OCI-LY7 (cell line): ENCODE measurements at regions not wholly inside any gene's neighbourhood (a gene's known extent, or its start where the extent isn't known, plus 50 kb on each side); places are given as distances from the start of the nearest gene placed in this dataset.

Experiments used
- BruUV-seq: library from RNA; stranded (reverse); fragments of 400-500 nt; replicated peaks from 2 replicates; lab custom pipeline; 2021; lab: Mats Ljungman, UMichigan
- CTCF ChIA-PET: fragments of 300-600 bp; sonication (Branson Sonifier 250); formaldehyde crosslinking; loops from one replicate; lab custom pipeline; 2022; ENCODE audit warnings: antibody characterized with exemption; ENCODE audit not compliant: unreplicated experiment; lab: Charles Lee
- POLR2A ChIA-PET: fragments of 300-600 bp; sonication (Branson Sonifier 250); formaldehyde crosslinking; loops from one replicate; lab custom pipeline; 2022; ENCODE audit warnings: antibody characterized with exemption; lab: Charles Lee
- DNase-seq: peaks from one replicate; pipeline ENCODE4 v3.0.0-alpha.2; 2015; ENCODE audit warnings: low spot score
- H2AFZ ChIP-seq: fragments of 200-600 bp; sonication (generic), shearing (Covaris generic); 2 replicates; pipeline ENCODE4 v1.6.1; 2014; ENCODE audit warnings: mild to moderate bottlenecking, antibody characterized with exemption, low read length, moderate library complexity
- H3K27ac ChIP-seq: fragments of 200-600 bp; sonication (generic); 2 replicates; pipeline ENCODE4 v1.5.1; 2014; ENCODE audit warnings: mixed run types, low read depth, mild to moderate bottlenecking, moderate library complexity, low read length, inconsistent platforms; ENCODE audit not compliant: poor library complexity, severe bottlenecking
- H3K36me3 ChIP-seq: fragments of 200-600 bp; sonication (generic); 2 replicates; pipeline ENCODE4 v1.6.1; 2014; ENCODE audit warnings: mild to moderate bottlenecking, antibody characterized with exemption, low read length, moderate library complexity, mixed read lengths; ENCODE audit not compliant: insufficient read depth
- H3K4me1 ChIP-seq: fragments of 200-600 bp; sonication (generic); 2 replicates; pipeline ENCODE4 v1.5.1; 2014; ENCODE audit warnings: mild to moderate bottlenecking, low read length; ENCODE audit not compliant: insufficient read depth, poor library complexity, severe bottlenecking
- H3K4me2 ChIP-seq: fragments of 200-600 bp; sonication (generic); 2 replicates; pipeline ENCODE4 v1.6.1; 2014; ENCODE audit warnings: mild to moderate bottlenecking, low read length
- H3K4me3 ChIP-seq: fragments of 200-600 bp; sonication (generic); 2 replicates; pipeline ENCODE4 v1.5.1; 2014; ENCODE audit warnings: mild to moderate bottlenecking, low read depth, low read length; ENCODE audit not compliant: poor library complexity, severe bottlenecking
- H3K79me2 ChIP-seq: fragments of 200-600 bp; sonication (generic); 2 replicates; pipeline ENCODE4 v1.6.1; 2016; ENCODE audit warnings: low read depth, mild to moderate bottlenecking, low read length, moderate library complexity, mixed read lengths; ENCODE audit not compliant: insufficient read depth
- H3K9me2 ChIP-seq: fragments of 200-600 bp; sonication (generic); 2 replicates; pipeline ENCODE4 v1.6.1; 2016; ENCODE audit warnings: mild to moderate bottlenecking, low read length, mixed read lengths; ENCODE audit not compliant: insufficient read depth
- H3K9me3 ChIP-seq: fragments of 200-600 bp; sonication (generic); 2 replicates; pipeline ENCODE4 v1.6.1; 2014; ENCODE audit warnings: mild to moderate bottlenecking, mixed run types, low read length, mixed read lengths
- H4K20me1 ChIP-seq: fragments of 200-600 bp; sonication (generic); 2 replicates; pipeline ENCODE4 v1.6.1; 2014; ENCODE audit warnings: mild to moderate bottlenecking, antibody characterized with exemption, low read length, moderate library complexity, mixed read lengths; ENCODE audit not compliant: insufficient read depth
- EZH2phosphoT487 ChIP-seq: fragments of 200-600 bp; sonication (generic); IDR thresholded peaks from 2 replicates; pipeline ENCODE4 v1.6.1; 2018; ENCODE audit warnings: low read depth, borderline replicate concordance, mild to moderate bottlenecking, mixed run types, antibody characterized with exemption, low read length, moderate library complexity, mixed read lengths
- intact Hi-C: fragments of 100-400 bp; cut with micrococcal nuclease; formaldehyde crosslinking; loops from one replicate; pipeline ENCODE4 v1.10.0; 2022; ENCODE audit not compliant: unreplicated experiment
- TF ChIP-seq, protein P1 (sequence below): fragments of 200-600 bp; sonication (generic); conservative IDR thresholded peaks from 2 replicates; pipeline ENCODE4 v1.5.1; 2014; ENCODE audit warnings: mild to moderate bottlenecking, antibody characterized with exemption, low read length, moderate library complexity, mixed read lengths

DNA sequence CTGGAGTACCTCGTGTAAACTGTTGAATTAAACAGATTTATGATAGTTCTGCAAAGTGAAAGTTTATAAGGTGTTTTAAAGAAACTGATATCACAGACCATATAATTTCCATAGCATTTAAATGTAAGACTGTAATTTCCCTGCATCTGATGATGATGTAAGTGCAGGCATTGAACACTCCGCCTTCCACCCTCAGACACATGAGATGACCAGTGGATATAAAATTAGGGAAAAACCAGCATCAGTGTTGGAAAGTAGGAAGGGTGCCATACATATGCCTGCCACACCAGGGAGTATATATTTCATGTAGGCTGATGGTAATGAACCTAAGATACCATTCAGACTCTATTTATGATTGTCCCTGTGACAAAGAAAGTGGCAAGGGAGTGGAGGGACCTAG is 519.2 kb downstream of the ACTL7B start:
- Histone ChIP-seq H3K36me3 (no peaks in the 10 kb centered on the region), H3K4me3 (no peak overlapping the region), H3K9me3 (no peaks in the 10 kb centered on the region), H4K20me1 (no peaks in the 10 kb centered on the region), H3K79me2 (no peaks in the 10 kb centered on the region), H3K9me2 (no peaks in the 10 kb centered on the region), H3K4me1 (no peaks in the 10 kb centered on the region), H2AFZ (no peak overlapping the region), H3K4me2 (no peak overlapping the region), H3K27ac (no peak overlapping the region)
- CTCF ChIA-PET, result no interaction called here
- TF ChIP-seq, protein P1, sequence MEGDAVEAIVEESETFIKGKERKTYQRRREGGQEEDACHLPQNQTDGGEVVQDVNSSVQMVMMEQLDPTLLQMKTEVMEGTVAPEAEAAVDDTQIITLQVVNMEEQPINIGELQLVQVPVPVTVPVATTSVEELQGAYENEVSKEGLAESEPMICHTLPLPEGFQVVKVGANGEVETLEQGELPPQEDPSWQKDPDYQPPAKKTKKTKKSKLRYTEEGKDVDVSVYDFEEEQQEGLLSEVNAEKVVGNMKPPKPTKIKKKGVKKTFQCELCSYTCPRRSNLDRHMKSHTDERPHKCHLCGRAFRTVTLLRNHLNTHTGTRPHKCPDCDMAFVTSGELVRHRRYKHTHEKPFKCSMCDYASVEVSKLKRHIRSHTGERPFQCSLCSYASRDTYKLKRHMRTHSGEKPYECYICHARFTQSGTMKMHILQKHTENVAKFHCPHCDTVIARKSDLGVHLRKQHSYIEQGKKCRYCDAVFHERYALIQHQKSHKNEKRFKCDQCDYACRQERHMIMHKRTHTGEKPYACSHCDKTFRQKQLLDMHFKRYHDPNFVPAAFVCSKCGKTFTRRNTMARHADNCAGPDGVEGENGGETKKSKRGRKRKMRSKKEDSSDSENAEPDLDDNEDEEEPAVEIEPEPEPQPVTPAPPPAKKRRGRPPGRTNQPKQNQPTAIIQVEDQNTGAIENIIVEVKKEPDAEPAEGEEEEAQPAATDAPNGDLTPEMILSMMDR, result no peak
- no peak for TF ChIP-seq EZH2phosphoT487
- DNase-seq, result no peak
- no TSS peak for BruUV-seq
- intact Hi-C loops, result no loop called here
- POLR2A ChIA-PET, result interaction anchor here (0.6 to 0.7 kb wide), 2 partner anchors 12 to 13 kb away, joined by 3 read pairs; no protein-coding TSS in a partner anchor

DNA sequence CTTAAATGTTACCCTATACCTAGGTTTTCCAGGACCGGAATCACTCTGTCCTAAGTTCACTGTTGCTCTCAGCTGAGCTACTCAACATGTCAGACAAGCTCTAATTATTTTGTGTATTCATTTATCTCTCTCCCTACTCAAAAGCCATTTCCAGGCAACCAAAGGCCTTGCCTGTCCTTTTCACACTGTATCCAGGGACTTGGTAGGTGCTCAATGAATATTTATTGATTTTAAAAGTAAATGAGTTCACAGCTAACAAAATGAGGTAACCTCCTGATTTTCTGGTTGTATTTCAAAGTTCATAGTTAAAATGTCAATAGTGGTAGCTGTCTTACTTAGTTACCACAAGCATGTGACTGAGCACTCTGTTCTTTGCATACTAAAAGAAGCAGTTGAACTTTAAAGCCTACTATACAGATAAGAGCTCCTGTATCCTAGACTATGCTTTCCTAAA is 522.2 kb downstream of the ACTL7B start:
- H3K4me2 ChIP-seq, result no peak overlapping the region
- POLR2A ChIA-PET, result no interaction called here

DNA sequence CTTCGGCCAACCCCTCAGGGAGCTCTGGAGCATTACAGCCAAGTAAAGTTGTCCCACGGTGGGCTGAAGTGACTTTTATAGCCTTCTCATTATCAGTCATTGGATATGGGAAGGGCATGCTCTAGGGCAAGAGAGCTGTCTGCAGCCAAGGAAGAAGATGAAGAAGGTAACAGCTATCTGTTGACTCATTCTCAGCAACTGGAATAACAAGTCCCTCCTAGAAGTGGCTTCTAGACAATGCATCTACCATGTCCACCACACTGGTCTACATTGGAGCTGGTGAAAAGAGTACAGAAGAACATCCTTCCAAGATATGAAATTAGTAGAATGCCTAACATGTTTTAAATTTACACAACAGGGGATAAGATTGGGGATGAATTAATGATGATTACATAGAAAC is 524.2 kb downstream of the ACTL7B start:
- no peak overlapping the region for H3K4me3 ChIP-seq
- no TSS peak for BruUV-seq

More for the DNA sequence above, 522.2 kb downstream of the ACTL7B start:
- intact Hi-C loops, result no loop called here
- no peak for DNase-seq
- no peaks in the 10 kb centered on the region for H3K4me1 ChIP-seq
- BruUV-seq, result no TSS peak
- 0 out of 2 replicates have a peak, but pooled peaks cover under 1% of the 10 kb centered on the region for H3K9me3 ChIP-seq
- CTCF ChIA-PET, result no interaction called here
- no peaks in the 10 kb centered on the region for H4K20me1 ChIP-seq
- no peaks in the 10 kb centered on the region for H3K9me2 ChIP-seq
- H3K36me3 ChIP-seq, result no peaks in the 10 kb centered on the region
- TF ChIP-seq, protein P1, result no peak
- TF ChIP-seq EZH2phosphoT487, result no peak
- H2AFZ ChIP-seq, result no peak overlapping the region
- H3K27ac ChIP-seq, result no peak overlapping the region
- H3K4me3 ChIP-seq, result no peak overlapping the region
- no peaks in the 10 kb centered on the region for H3K79me2 ChIP-seq

More for the DNA sequence above, 524.2 kb downstream of the ACTL7B start:
- POLR2A ChIA-PET, result no interaction called here
- Histone ChIP-seq H3K9me3 (peaks cover 6% of the 10 kb centered on the region; the same call in 1 of the 2 replicates), H3K4me2 (no peak overlapping the region), H3K4me1 (no peaks in the 10 kb centered on the region), H3K36me3 (no peaks in the 10 kb centered on the region), H2AFZ (no peak overlapping the region), H3K27ac (no peak overlapping the region), H3K79me2 (no peaks in the 10 kb centered on the region), H4K20me1 (no peaks in the 10 kb centered on the region), H3K9me2 (no peaks in the 10 kb centered on the region)
- DNase-seq, result no peak
- TF ChIP-seq EZH2phosphoT487, result no peak
- TF ChIP-seq, protein P1, result no peak
- intact Hi-C loops, result no loop called here
- CTCF ChIA-PET, result no interaction called here
